Body of pancreas (tissue), 4 donors: ENCODE measurements at regions not wholly inside any gene's neighbourhood (a gene's known extent, or its start where the extent isn't known, plus 50 kb on each side); places are given as distances from the start of the nearest gene placed in this dataset.

Experiments
- ATAC-seq: fragments of 150-250 bp; one replicate; pipeline ENCODE4 v1.9.1; 2016
- DNase-seq, 4 donors: peaks; one replicate each; pipeline ENCODE4 v3.0.0-alpha.2; 2019
- H3K27ac ChIP-seq, 4 donors: fragments of 200-600 bp; sonication (generic); 1 replicate in 3 of 4; 2 replicates in 1 of 4; pipeline versions ENCODE4 v1.5.1 to v1.6.1; 2016 to 2019; ENCODE audit warnings: mild to moderate bottlenecking in 1 of 4, mixed read lengths in 1 of 4, moderate library complexity in 1 of 4
- H3K27me3 ChIP-seq, 2 donors: fragments of 200-600 bp; sonication (generic); one replicate each; pipeline ENCODE4 v1.6.0; 2016; ENCODE audit warnings: mild to moderate bottlenecking in 1 of 2
- H3K36me3 ChIP-seq, 2 donors: fragments of 200-600 bp; sonication (generic); replicated peaks in 1 of 2; 2 replicates each; pipeline ENCODE4 v1.5.1; 2016; ENCODE audit warnings: low read depth in 2 of 2; ENCODE audit not compliant: insufficient read depth in 1 of 2
- H3K4me1 ChIP-seq: fragments of 200-600 bp; sonication (generic); one replicate; pipeline ENCODE4 v1.6.0; 2016
- H3K4me3 ChIP-seq, 2 donors: fragments of 200-600 bp; sonication (generic); 1 replicate in 1 of 2; 2 replicates in 1 of 2; pipeline ENCODE4 v1.5.1; 2016 to 2019
- H3K9me3 ChIP-seq, 3 donors: fragments of 200-600 bp; sonication (generic); 1 replicate in 2 of 3; 2 replicates in 1 of 3; pipeline ENCODE4 v1.5.1; 2016
- CTCF ChIP-seq, 7 experiments: fragments of 450-650 bp in 4 of 7; fragments of 200-600 bp in 3 of 7; sonication (generic) in 3 of 7; IDR thresholded peaks; one replicate each; pipeline ENCODE4 v1.5.1; 2016 to 2019; ENCODE audit warnings: antibody characterized with exemption in 7 of 7
- POLR2A ChIP-seq, 3 donors: fragments of 450-650 bp; IDR thresholded peaks; one replicate each; pipeline ENCODE4 v1.6.1; 2016; ENCODE audit warnings: antibody characterized with exemption in 3 of 3, mild to moderate bottlenecking in 2 of 3
- WGBS, 2 donors: methylation state at CpG; one replicate each; pipeline ENCODE4 v1.1.5; 2017; 5-methylcytosine and 5-hydroxymethylcytosine counted together
- intact Hi-C: fragments of 100-400 bp; cut with DNase I; formaldehyde crosslinking; loops from one replicate; pipeline ENCODE4 v1.15.1; 2023

GRCh38 chr18:78792736-78793135 is 186.9 kb upstream of the SALL3 start:
- no peak overlapping the region for H3K27ac ChIP-seq
- H3K4me1 ChIP-seq, result no peaks in the 10 kb centered on the region
- no peak for DNase-seq
- TF ChIP-seq CTCF (IDR thresholded peaks at IDR 0.05) (no peak), POLR2A (IDR thresholded peaks at IDR 0.05) (no peak)
- intact Hi-C loops, result no loop called here
- H3K9me3 ChIP-seq, result no peaks in the 10 kb centered on the region
- WGBS, 2 donors, result 84 to 91% methylated on average over 20 of the region's 20 CpGs
- ATAC-seq, result no peak
- H3K27me3 ChIP-seq, result no peaks in the 10 kb centered on the region
- no peaks in the 10 kb centered on the region for H3K36me3 ChIP-seq
- H3K4me3 ChIP-seq, result no peak overlapping the region

- TF ChIP-seq CTCF (IDR thresholded peaks at IDR 0.05), result no peak
- no peak for TF ChIP-seq POLR2A (IDR thresholded peaks at IDR 0.05)
- 59 to 67% methylated on average over 15 to 19 of the region's 19 CpGs for WGBS, 2 donors
- Histone ChIP-seq H3K4me1 (no peaks in the 10 kb centered on the region), H3K27me3 (no peaks in the 10 kb centered on the region), H3K27ac (no peak overlapping the region), H3K4me3 (no peak overlapping the region), H3K36me3 (no peaks in the 10 kb centered on the region), H3K9me3 (no peaks in the 10 kb centered on the region)
- intact Hi-C loops, result no loop called here
- no peak for ATAC-seq
- DNase-seq, result no peak
Observed at GRCh38 chr18:78793313-78794070, 186.1 kb upstream of the SALL3 start.

- H3K27ac ChIP-seq, result no peak overlapping the region
- H3K4me3 ChIP-seq, result no peak overlapping the region
- no peak for DNase-seq
- TF ChIP-seq CTCF (IDR thresholded peaks at IDR 0.05), result no peak
- TF ChIP-seq POLR2A (IDR thresholded peaks at IDR 0.05), result no peak
- no peak for ATAC-seq
- H3K9me3 ChIP-seq, result no peaks in the 10 kb centered on the region
- intact Hi-C loops, result no loop called here
- no peaks in the 10 kb centered on the region for H3K36me3 ChIP-seq
- H3K27me3 ChIP-seq, result no peaks in the 10 kb centered on the region
- no peaks in the 10 kb centered on the region for H3K4me1 ChIP-seq
- 66 to 69% methylated on average over 4 to 7 of the region's 7 CpGs for WGBS, 2 donors
Observed at GRCh38 chr18:78794071-78794430, 185.6 kb upstream of the SALL3 start.

GRCh38 chr18:78796693-78797455 is 182.7 kb upstream of the SALL3 start:
- Histone ChIP-seq H3K36me3 (no peaks in the 10 kb centered on the region), H3K9me3 (no peaks in the 10 kb centered on the region), H3K27ac (no peak overlapping the region), H3K27me3 (no peaks in the 10 kb centered on the region), H3K4me3 (no peak overlapping the region), H3K4me1 (no peaks in the 10 kb centered on the region)
- TF ChIP-seq POLR2A (IDR thresholded peaks at IDR 0.05), result no peak
- no peak for TF ChIP-seq CTCF (IDR thresholded peaks at IDR 0.05)
- DNase-seq (no peak), ATAC-seq (no peak)
- intact Hi-C loops, result no loop called here
- WGBS, 2 donors, result 85 to 86% methylated on average over 53 to 66 of the region's 67 CpGs
